Activated naive CD4-positive, alpha-beta T cell treated with anti-CD3 and anti-CD28 coated beads, Interleukin-2, amount 50 U/mL, for 72 hours (primary cell): ENCODE measurements at regions not wholly inside any gene's neighbourhood (a gene's known extent, or its start where the extent isn't known, plus 50 kb on each side); places are given as distances from the start of the nearest gene placed in this dataset.

ENCODE experiments used
- ATAC-seq, 2 donors: fragments of 150-1000 bp; cut with Tn5 transposase; 2 replicates each; pipeline ENCODE4 v1.10.0; 2021; ENCODE audit warnings: mild to moderate bottlenecking in 2 of 2, moderate library complexity in 2 of 2
- DNase-seq, 2 donors: peaks; one replicate each; pipeline ENCODE4 v3.0.0; 2021 to 2022; ENCODE audit warnings: low spot score in 2 of 2
- H3K27ac Mint-ChIP-seq, 2 donors: one replicate each; pipeline ENCODE4 v1.8.0; 2022; ENCODE audit warnings: mild to moderate bottlenecking in 2 of 2, mixed read lengths in 2 of 2
- H3K36me3 Mint-ChIP-seq, 2 donors: one replicate each; pipeline ENCODE4 v1.8.0; 2022; ENCODE audit warnings: mixed read lengths in 2 of 2
- H3K9me3 Mint-ChIP-seq, 2 donors: one replicate each; pipeline ENCODE4 v1.8.0; 2022; ENCODE audit warnings: mixed read lengths in 2 of 2

GRCh38 chr11:95444309-95445241 lies 213.6 kb upstream of the SESN3 start:
- ATAC-seq (no peak), DNase-seq (no peak)
- Mint-ChIP-seq H3K36me3 (no peaks in the 10 kb centered on the region), H3K27ac (peak overlapping the region in 1 of 2 donors; percentile 29), H3K9me3 (peaks cover 0 to 7% of the 10 kb centered on the region in 2 donors)

GRCh38 chr11:95443386-95443785 lies 212.4 kb upstream of the SESN3 start:
- DNase-seq (no peak), ATAC-seq (peak; percentile 30 to 47)
- Mint-ChIP-seq H3K36me3 (no peaks in the 10 kb centered on the region), H3K27ac (no peak overlapping the region), H3K9me3 (peaks cover 0 to 4% of the 10 kb centered on the region in 2 donors)

- DNase-seq (no peak), ATAC-seq (no peak)
- Mint-ChIP-seq H3K9me3 (peaks cover 0 to 4% of the 10 kb centered on the region in 2 donors), H3K36me3 (no peaks in the 10 kb centered on the region), H3K27ac (no peak overlapping the region)
Observed at GRCh38 chr11:95442531-95443050, 211.6 kb upstream of the SESN3 start.

GRCh38 chr11:95435628-95436353 lies 204.8 kb upstream of the SESN3 start:
- Mint-ChIP-seq H3K36me3 (peaks cover 4 to 8% of the 10 kb centered on the region in 2 donors), H3K27ac (no peak overlapping the region), H3K9me3 (peaks cover 0 to 15% of the 10 kb centered on the region in 2 donors)
- DNase-seq (no peak), ATAC-seq (no peak)

- Mint-ChIP-seq H3K27ac (no peak overlapping the region), H3K9me3 (peaks cover 0 to 15% of the 10 kb centered on the region in 2 donors), H3K36me3 (peaks cover 4 to 8% of the 10 kb centered on the region in 2 donors)
- no peak for DNase-seq
- no peak for ATAC-seq
Observed at GRCh38 chr11:95435192-95435591, 204.2 kb upstream of the SESN3 start.

- Mint-ChIP-seq H3K27ac (no peak overlapping the region), H3K9me3 (peaks cover 0 to 15% of the 10 kb centered on the region in 2 donors), H3K36me3 (peaks cover 4 to 8% of the 10 kb centered on the region in 2 donors)
- ATAC-seq, result no peak
- no peak for DNase-seq
Observed at GRCh38 chr11:95434489-95435057, 203.6 kb upstream of the SESN3 start.

- H3K36me3 Mint-ChIP-seq, result peaks cover 4 to 8% of the 10 kb centered on the region in 2 donors
- no peak for ATAC-seq
- H3K27ac Mint-ChIP-seq, result no peak overlapping the region
- H3K9me3 Mint-ChIP-seq, result peaks cover 0 to 15% of the 10 kb centered on the region in 2 donors
- DNase-seq, result no peak
Observed at GRCh38 chr11:95434009-95434408, 203.0 kb upstream of the SESN3 start.

GRCh38 chr11:95432714-95433503 lies 201.9 kb upstream of the SESN3 start:
- DNase-seq, result no peak
- Mint-ChIP-seq H3K36me3 (peaks cover 4 to 8% of the 10 kb centered on the region in 2 donors), H3K9me3 (peaks cover 0 to 15% of the 10 kb centered on the region in 2 donors), H3K27ac (no peak overlapping the region)
- ATAC-seq, result no peak

- peaks cover 0 to 9% of the 10 kb centered on the region in 2 donors for H3K9me3 Mint-ChIP-seq
- ATAC-seq (no peak), DNase-seq (no peak)
- H3K27ac Mint-ChIP-seq, result no peak overlapping the region
- no peaks in the 10 kb centered on the region for H3K36me3 Mint-ChIP-seq
Observed at GRCh38 chr11:95429376-95429907, 198.4 kb upstream of the SESN3 start.

- ATAC-seq, result no peak
- no peaks in the 10 kb centered on the region for H3K36me3 Mint-ChIP-seq
- H3K9me3 Mint-ChIP-seq, result no peaks in the 10 kb centered on the region
- no peak for DNase-seq
- H3K27ac Mint-ChIP-seq, result no peak overlapping the region
Observed at GRCh38 chr11:95426823-95427462, 195.9 kb upstream of the SESN3 start.

- H3K9me3 Mint-ChIP-seq, result peaks cover 0 to 5% of the 10 kb centered on the region in 2 donors
- DNase-seq (no peak), ATAC-seq (no peak)
- no peaks in the 10 kb centered on the region for H3K36me3 Mint-ChIP-seq
- no peak overlapping the region for H3K27ac Mint-ChIP-seq
Observed at GRCh38 chr11:95419915-95420314, 188.9 kb upstream of the SESN3 start.

GRCh38 chr11:95418916-95419315 lies 187.9 kb upstream of the SESN3 start:
- ATAC-seq (no peak), DNase-seq (no peak)
- no peak overlapping the region for H3K27ac Mint-ChIP-seq
- no peaks in the 10 kb centered on the region for H3K36me3 Mint-ChIP-seq
- H3K9me3 Mint-ChIP-seq, result peaks cover 0 to 5% of the 10 kb centered on the region in 2 donors

- H3K9me3 Mint-ChIP-seq, result peaks cover 3 to 5% of the 10 kb centered on the region in 2 donors
- no peak overlapping the region for H3K27ac Mint-ChIP-seq
- ATAC-seq (no peak), DNase-seq (no peak)
- no peaks in the 10 kb centered on the region for H3K36me3 Mint-ChIP-seq
Observed at GRCh38 chr11:95417832-95418231, 186.8 kb upstream of the SESN3 start.

- DNase-seq (no peak), ATAC-seq (no peak)
Observed at GRCh38 chr11:95415837-95416304, 184.9 kb upstream of the SESN3 start.

GRCh38 chr11:95414217-95414616 lies 183.2 kb upstream of the SESN3 start:
- Mint-ChIP-seq H3K27ac (no peak overlapping the region), H3K36me3 (peaks cover 0 to 10% of the 10 kb centered on the region in 2 donors), H3K9me3 (peaks cover 3 to 5% of the 10 kb centered on the region in 2 donors)
- no peak for DNase-seq
- no peak for ATAC-seq

More at GRCh38 chr11:95415837-95416304, 184.9 kb upstream of the SESN3 start:
- Mint-ChIP-seq H3K9me3 (peaks cover 3 to 5% of the 10 kb centered on the region in 2 donors), H3K36me3 (peaks cover 0 to 7% of the 10 kb centered on the region in 2 donors), H3K27ac (no peak overlapping the region)
